DLD1 (cell line): ENCODE measurements at regions not wholly inside any gene's neighbourhood (a gene's known extent, or its start where the extent isn't known, plus 50 kb on each side); places are given as distances from the start of the nearest gene placed in this dataset.

ENCODE experiments used
- in situ Hi-C: cut with HindIII; loops from 2 replicates; pipeline ENCODE4 v1.10.0; 2017; ENCODE audit warnings: low sequenced_read_pairs

DNA sequence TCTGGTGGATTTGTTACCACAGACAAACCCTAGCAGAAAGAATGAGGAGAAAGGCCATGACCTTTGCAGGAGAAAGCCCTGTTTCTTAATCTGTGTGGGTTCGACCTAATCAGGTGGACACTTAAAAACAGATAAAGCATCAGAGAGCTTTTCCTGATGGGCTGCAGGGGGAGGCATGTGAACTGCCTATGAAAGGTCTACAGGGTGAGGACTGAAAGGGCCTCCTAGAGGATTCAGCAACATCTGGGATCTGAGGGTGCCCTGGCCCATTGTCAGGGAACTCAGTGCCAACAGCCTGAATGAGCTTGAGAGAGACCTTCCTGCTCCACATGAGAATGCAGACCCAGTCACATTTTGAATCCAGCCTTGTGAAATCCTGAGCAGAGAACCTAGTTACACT lies 178.8 kb upstream of the DDHD1 start:
- in situ Hi-C loops: no loop called here

- in situ Hi-C loops: no loop called here
These were observed 178.1 kb upstream of the DDHD1 start for GRCh38 chr14:53331247-53331646.

DNA sequence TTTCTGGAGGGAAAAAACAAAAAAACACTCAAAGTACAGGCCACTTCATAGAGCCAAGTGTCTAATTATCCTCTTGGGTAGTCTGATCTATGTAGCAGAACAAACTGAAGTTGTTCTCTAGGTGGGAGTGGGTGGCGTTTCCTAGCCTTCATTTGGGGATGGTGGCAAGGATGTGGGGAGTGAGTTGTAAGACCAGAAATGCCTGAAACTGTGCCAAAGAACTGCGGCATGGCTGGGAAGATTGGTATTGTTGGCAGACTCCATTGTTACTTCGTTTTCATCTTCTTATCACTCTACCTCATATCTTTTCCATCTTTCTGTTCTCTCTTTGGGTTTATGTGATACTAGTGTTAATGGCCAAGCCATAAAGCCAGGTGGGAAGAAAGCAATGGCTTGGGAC lies 177.3 kb upstream of the DDHD1 start:
- in situ Hi-C loops: no loop called here

- in situ Hi-C loops: no loop called here
These were observed 175.7 kb upstream of the DDHD1 start for GRCh38 chr14:53328841-53329240.

DNA sequence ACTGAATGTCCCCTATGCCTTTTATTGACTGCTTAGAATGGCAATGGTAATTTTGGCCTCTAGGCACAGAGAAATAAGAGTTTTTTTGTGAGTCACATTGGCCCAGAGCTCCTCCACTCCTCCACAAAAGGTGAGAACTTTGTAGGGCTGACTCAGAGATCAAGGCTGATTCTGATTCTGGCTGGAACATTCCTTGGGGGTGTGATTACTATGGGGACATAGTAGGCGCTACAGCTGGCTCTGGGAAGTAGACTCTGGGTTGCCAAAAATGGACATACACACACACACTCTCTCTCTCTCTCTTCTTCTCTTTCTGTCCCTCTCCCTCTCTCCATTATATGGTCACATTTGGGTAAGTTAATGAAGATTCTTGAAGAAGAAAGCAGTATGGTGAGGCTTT lies 174.6 kb upstream of the DDHD1 start:
- in situ Hi-C loops: no loop called here

DNA sequence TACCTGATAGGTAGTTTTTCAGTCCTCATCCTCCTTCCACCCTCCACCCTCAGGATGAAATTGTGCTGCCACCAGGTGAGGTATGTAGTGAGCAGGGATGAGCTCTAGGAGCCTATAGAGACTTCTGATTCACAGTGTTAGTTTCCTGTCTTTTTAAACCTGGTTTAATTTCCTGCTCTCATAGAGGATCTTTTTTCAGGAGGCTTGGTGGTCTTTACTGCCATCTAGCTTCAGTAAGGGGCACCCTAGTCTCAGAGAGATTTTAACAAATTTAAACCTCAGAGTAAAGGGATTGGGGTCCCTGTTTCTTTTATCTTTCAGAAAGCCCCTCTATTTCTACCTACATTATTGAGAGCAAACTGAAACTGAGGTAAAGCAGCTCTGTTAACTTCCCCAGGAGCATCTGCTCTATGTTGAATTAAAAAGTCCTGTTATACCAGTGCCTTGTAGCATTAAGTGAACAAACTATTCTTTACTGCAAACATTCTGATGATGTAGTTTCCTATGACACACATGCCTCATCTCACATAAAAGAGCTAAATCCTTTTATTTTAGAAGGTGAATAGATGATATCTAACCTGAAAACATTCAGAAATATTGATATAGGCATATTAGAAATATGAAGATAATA lies 172.2 kb upstream of the DDHD1 start:
- in situ Hi-C loops: no loop called here

DNA sequence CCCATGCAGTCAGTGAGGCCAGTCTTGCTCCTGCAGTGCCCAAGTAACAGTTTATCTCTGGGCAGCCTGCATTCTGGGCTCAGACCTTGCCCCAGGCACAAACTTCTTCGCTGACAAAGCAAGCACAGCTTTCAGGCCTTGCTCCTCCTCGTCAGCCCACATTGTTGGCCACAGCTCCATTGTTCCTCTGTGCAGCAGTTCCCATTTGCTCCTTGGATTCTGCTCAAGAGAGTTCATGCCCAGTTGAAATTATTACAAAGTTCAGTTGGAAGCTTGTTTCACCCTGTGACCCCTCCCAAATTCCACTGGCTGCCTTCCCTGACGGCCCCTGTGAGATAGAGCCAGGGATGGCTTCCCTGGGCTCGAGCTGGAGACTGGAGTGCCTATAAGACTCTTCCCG lies 163.4 kb upstream of the DDHD1 start:
- in situ Hi-C loops: no loop called here

- in situ Hi-C loops: no loop called here
These were observed 157.3 kb upstream of the DDHD1 start for GRCh38 chr14:53310412-53310811.

- in situ Hi-C loops: no loop called here
These were observed 153.8 kb upstream of the DDHD1 start for GRCh38 chr14:53306911-53307310.

DNA sequence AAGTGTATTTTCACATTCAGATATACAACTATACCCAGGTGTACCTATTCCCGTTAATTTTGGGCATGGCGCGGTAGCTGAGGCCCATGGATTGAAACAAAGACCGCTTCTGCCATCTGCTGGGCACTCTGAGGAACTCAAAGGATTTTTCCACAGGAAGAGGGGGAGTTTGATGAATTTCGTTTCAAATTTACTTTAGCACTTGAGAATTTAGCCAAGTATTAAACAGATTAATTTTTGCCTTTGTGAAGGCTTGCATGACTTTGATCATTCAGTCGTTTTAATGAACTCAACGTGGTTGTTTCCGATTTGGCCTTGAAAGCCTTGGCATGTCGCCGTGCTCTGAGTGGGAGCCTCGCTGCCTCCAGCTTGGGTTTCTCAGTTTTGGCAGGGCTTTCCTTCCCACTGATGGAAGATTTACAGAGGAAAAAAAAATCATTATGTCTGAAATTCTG lies 153.2 kb upstream of the DDHD1 start:
- in situ Hi-C loops: no loop called here

GRCh38 chr14:53304726-53305381 lies 151.7 kb upstream of the DDHD1 start:
- in situ Hi-C loops: no loop called here

GRCh38 chr14:53295985-53296582 lies 143.0 kb upstream of the DDHD1 start:
- in situ Hi-C loops: no loop called here

DNA sequence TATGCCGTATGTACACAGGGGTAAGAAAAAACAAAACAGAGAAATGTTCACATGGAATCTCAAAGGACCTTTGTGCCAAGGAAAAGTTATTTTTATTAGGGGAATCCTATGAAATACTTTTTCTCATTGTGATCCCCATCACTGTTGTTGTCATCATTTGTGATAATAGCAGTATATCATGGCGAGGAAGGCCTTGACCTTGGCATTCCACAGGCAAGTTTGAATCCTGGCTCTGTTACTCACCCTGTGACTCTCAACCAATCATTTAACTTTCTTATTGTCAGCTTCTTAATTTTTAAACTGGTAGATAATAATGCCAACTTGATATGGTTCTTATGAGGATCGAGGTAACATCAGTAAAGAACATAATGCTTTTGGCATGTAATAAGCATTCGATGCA lies 142.2 kb upstream of the DDHD1 start:
- in situ Hi-C loops: no loop called here

DNA sequence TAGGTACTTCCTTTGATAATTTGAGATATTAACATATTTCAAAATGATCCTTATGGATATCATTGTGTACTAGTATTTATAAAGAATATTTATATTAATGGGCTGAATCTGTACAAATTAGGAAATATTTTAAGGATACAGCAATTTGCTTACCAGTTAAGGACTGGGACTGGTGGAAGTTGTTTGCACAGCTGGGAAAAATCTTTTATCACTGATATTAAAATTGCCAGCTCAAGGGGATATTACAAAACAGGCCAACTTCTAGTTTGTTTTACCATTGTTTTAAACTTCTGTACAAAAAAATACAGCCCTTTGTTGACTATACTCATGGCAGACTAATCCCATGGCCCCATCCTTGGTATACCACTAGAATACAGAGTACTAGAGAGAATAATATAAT lies 133.2 kb upstream of the DDHD1 start:
- in situ Hi-C loops: no loop called here

DNA sequence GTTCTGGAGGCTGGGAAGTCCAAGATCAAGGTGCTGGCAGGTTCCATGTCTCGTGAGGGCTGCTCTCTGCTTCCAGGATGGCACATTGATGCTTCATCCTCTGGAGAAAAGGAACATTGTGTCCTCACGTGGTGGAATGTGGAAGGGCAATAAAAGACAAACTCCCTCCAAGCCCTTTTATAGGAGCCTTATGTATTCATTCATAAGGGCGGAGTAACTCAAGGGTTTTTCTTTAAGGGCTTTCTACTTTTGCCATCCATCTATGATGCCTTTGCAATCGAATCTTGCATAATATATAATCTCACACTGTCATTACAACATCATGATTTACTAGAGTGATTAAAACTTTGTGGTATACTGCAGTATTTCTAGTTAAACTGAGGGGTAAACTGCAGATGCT lies 132.7 kb upstream of the DDHD1 start:
- in situ Hi-C loops: no loop called here

- in situ Hi-C loops: no loop called here
These were observed 131.9 kb upstream of the DDHD1 start for GRCh38 chr14:53285064-53285463.

- in situ Hi-C loops: no loop called here
These were observed 125.7 kb upstream of the DDHD1 start for GRCh38 chr14:53278602-53279506.

- in situ Hi-C loops: no loop called here
These were observed 120.5 kb upstream of the DDHD1 start for GRCh38 chr14:53273671-53274072.

DNA sequence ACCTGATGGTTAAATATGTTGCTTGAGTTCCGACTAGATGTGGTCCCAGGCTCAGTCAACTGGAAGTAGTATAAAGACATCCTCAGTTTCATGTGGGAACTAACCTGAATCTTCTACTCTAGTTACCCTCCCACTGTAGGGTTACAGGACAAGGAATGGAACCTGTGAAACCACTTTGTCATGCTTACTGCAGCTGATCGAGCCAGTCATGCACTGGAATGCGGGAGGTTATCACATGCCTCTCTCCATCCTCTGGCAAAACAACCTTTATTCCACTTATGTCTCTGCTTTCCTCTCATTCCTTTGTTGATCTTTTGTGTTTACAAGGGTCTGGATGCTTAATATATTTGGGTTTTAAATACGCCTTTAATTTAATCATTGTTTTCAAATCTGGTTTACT lies 111.9 kb upstream of the DDHD1 start:
- in situ Hi-C loops: no loop called here

DNA sequence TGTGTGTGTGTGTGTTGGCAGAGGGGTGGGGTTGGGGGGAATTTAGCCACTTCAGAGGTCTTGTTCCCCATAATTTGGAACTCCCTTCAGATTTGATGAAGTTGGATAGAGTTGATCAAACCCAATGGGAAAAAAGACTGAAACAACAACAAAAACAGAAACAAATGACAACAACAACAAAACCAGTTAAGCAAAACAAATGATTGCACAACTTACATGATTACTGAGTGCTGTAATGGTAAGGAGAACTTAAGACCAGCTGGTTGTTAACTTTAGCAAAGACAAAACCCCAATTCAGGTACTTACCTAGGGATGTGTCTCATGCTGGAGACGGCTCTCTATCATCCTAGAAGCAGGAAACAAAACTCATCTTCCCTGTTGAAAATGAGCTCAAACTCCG lies 107.8 kb upstream of the DDHD1 start:
- in situ Hi-C loops: no loop called here

DNA sequence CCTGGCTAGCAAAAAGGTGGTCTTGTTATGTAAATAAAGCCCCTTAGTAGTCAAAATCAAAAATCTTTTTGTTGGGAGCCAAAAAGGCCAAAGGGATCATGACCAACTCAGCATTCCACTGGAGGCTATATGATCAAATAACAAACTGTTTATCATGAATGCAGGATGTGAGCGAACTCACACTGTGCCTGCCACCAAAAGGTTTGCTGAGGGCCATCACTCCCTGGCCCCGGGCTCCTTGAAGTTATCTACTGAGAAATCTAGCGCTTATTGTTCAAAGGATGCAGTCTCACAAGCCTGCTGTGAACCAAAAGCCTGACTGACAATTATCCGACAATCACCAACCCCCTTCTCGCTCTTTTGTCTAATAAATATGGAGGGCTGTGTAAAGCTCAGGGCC lies 107.2 kb upstream of the DDHD1 start:
- in situ Hi-C loops: no loop called here
